ENCODE measurements at regions not wholly inside any gene's neighbourhood (a gene's known extent, or its start where the extent isn't known, plus 50 kb on each side); places are given as distances from the start of the nearest gene placed in this dataset.

GRCh38 chr2:120464448-120464931 lies 118.6 kb downstream of the INHBB start (continued):
- TF ChIP-seq ZNF260 (CRISPR knock-in tag; IDR thresholded peaks at IDR 0.05; ENCODE audit: borderline replicate concordance, low read depth) = no peak
- no peak for TF ChIP-seq ARNT (IDR thresholded peaks at IDR 0.05)
- no peak for TF ChIP-seq ZBTB21 (CRISPR knock-in tag; IDR thresholded peaks at IDR 0.05)
- no peak for TF ChIP-seq ZNF432 (CRISPR knock-in tag; IDR thresholded peaks at IDR 0.05; ENCODE audit: borderline replicate concordance)
- TF ChIP-seq BRCA1 (CRISPR knock-in tag; IDR thresholded peaks at IDR 0.05) = no peak
- no peak for TF ChIP-seq FOXA3 (CRISPR knock-in tag; IDR thresholded peaks at IDR 0.05)
- no peak for TF ChIP-seq RAD51 (IDR thresholded peaks at IDR 0.05; ENCODE audit: borderline replicate concordance)
- TF ChIP-seq ARID3A (IDR thresholded peaks at IDR 0.05; ENCODE audit: low read depth, low read length) = no peak
- no peak for TF ChIP-seq ZNF737 (CRISPR knock-in tag; IDR thresholded peaks at IDR 0.05; ENCODE audit: borderline replicate concordance)
- TF ChIP-seq GABPA (IDR thresholded peaks at IDR 0.05; ENCODE audit: low read depth, low read length) = no peak
- no peak for TF ChIP-seq GABPA (CRISPR knock-in tag; IDR thresholded peaks at IDR 0.05; ENCODE audit: low read depth)
- TF ChIP-seq ZNF331 (CRISPR knock-in tag; IDR thresholded peaks at IDR 0.05) = no peak
- no peak for TF ChIP-seq TFE3 (CRISPR knock-in tag; IDR thresholded peaks at IDR 0.05)
- TF ChIP-seq SOX5 (CRISPR knock-in tag; IDR thresholded peaks at IDR 0.05; ENCODE audit: borderline replicate concordance) = 0 out of 2 replicates have a peak, but pooled peaks have one; percentile 5
- TF ChIP-seq ZNF337 (CRISPR knock-in tag; IDR thresholded peaks at IDR 0.05; ENCODE audit: borderline replicate concordance, low read depth) = no peak
- no peak for TF ChIP-seq KIAA2018 (CRISPR knock-in tag; IDR thresholded peaks at IDR 0.05; ENCODE audit: borderline replicate concordance)
- TF ChIP-seq GPN1 (CRISPR knock-in tag; IDR thresholded peaks at IDR 0.05; ENCODE audit: borderline replicate concordance) = no peak
- no peak for TF ChIP-seq MAFK (conservative IDR thresholded peaks at IDR 0.05 in 1 of 2, IDR thresholded peaks at IDR 0.05 in 1 of 2; ENCODE audit: low read length in 2 of 2)
- no peak for TF ChIP-seq HNF4G (IDR thresholded peaks at IDR 0.05; ENCODE audit: borderline replicate concordance, low read depth, low read length)
- no peak for TF ChIP-seq HNF4G (CRISPR knock-in tag; IDR thresholded peaks at IDR 0.05; ENCODE audit: borderline replicate concordance, low read depth)
- 0 out of 2 replicates have a peak, but pooled peaks have one; percentile 24 for TF ChIP-seq AKAP8 (CRISPR knock-in tag; IDR thresholded peaks at IDR 0.05)
- TF ChIP-seq ZNF775 (CRISPR knock-in tag; IDR thresholded peaks at IDR 0.05; ENCODE audit: borderline replicate concordance) = no peak
